HepG2 (cell line): ENCODE measurements at regions not wholly inside any gene's neighbourhood (a gene's known extent, or its start where the extent isn't known, plus 50 kb on each side); places are given as distances from the start of the nearest gene placed in this dataset.
"Not testable (repeated sequence)": the region's sequence is repeated elsewhere in the genome, so short reads cannot be mapped to it uniquely, and the experiment has no call there.

Experiments
- ATAC-seq: fragments of 200-7000 bp; cut with Tn5 transposase; 3 replicates; pipeline ENCODE4 v1.9.1; 2020; ENCODE audit warnings: mild to moderate bottlenecking, moderate library complexity
- BruUV-seq: library from RNA; stranded (reverse); fragments of 400-500 nt; replicated peaks from 2 replicates; lab custom pipeline; 2021; lab: Mats Ljungman, UMichigan
- CTCF ChIA-PET: fragments of 300-600 bp; formaldehyde crosslinking; extraction: SDS; loops from one replicate; lab custom pipeline; 2021; ENCODE audit warnings: low total read pairs, inconsistent platforms, low intra/inter-chr PET ratio; lab: Yijun Ruan, JAX
- POLR2A ChIA-PET: fragments of 350-600 bp; sonication (Branson Sonifier 250); formaldehyde crosslinking; loops from one replicate; lab custom pipeline; 2020; ENCODE audit warnings: antibody characterized with exemption, inconsistent platforms; lab: Yijun Ruan, JAX
- DNase-seq: peaks from one replicate; pipeline ENCODE4 v3.0.0-alpha.2; 2015; ENCODE audit warnings: low spot score
- FAIRE-seq: peaks from 3 replicates; lab custom pipeline; 2011; peaks lifted over from hg19 to GRCh38; lab: Jason Lieb, UNC
- H2AFZ ChIP-seq: one replicate; pipeline ENCODE4 v1.6.1; 2011; ENCODE audit warnings: low read length, inconsistent platforms
- H3K27ac ChIP-seq: fragments of 300-600 bp; 3 replicates; pipeline ENCODE4 v1.8.0; 2011; ENCODE audit warnings: mixed run types, mild to moderate bottlenecking, mixed read lengths, low read length, inconsistent platforms; ENCODE audit not compliant: insufficient read depth; ENCODE audit errors: extremely low read length
- H3K27me3 ChIP-seq, 2 experiments: fragments of 200-600 bp in 1 of 2; 2 replicates in 1 of 2; 3 replicates in 1 of 2; pipeline versions ENCODE4 v1.6.0 to v1.8.0; 2011; ENCODE audit warnings: low read length in 2 of 2, mild to moderate bottlenecking in 2 of 2, moderate library complexity in 2 of 2, inconsistent platforms in 1 of 2; ENCODE audit not compliant: insufficient read depth in 2 of 2, control insufficient read depth in 1 of 2
- H3K36me3 ChIP-seq, 2 experiments: fragments of 200-600 bp in 1 of 2; replicated peaks in 1 of 2; 2 replicates in 1 of 2; 3 replicates in 1 of 2; pipeline versions ENCODE4 v1.5.1 to v1.8.0; 2011; ENCODE audit warnings: low read length in 2 of 2, inconsistent platforms in 1 of 2; ENCODE audit not compliant: insufficient read depth in 2 of 2, control insufficient read depth in 1 of 2
- H3K4me1 ChIP-seq: 2 replicates; pipeline ENCODE4 v1.5.1; 2012; ENCODE audit warnings: low read length, inconsistent platforms; ENCODE audit not compliant: insufficient read depth
- H3K4me2 ChIP-seq: 2 replicates; pipeline ENCODE4 v1.6.0; 2011; ENCODE audit warnings: low read depth, low read length, inconsistent platforms
- H3K4me3 ChIP-seq, 3 experiments: fragments of 200-600 bp in 1 of 3; sonication (generic), shearing (Covaris generic) in 1 of 3; replicated peaks in 1 of 3; 2 replicates each; pipeline ENCODE4 v1.5.1; 2011 to 2016; ENCODE audit warnings: low read length in 3 of 3, inconsistent platforms in 2 of 3, low read depth in 2 of 3, mild to moderate bottlenecking in 2 of 3, control low read depth in 1 of 3, mixed read lengths in 1 of 3; ENCODE audit not compliant: insufficient read depth in 1 of 3
- H3K79me2 ChIP-seq: one replicate; pipeline ENCODE4 v1.6.1; 2011; ENCODE audit warnings: low read length, inconsistent platforms; ENCODE audit not compliant: insufficient read depth
- H3K9ac ChIP-seq: 2 replicates; pipeline ENCODE4 v1.6.0; 2011; ENCODE audit warnings: mild to moderate bottlenecking, low read depth, low read length, inconsistent platforms; ENCODE audit not compliant: insufficient read depth
- H3K9me3 ChIP-seq: 2 replicates; pipeline ENCODE4 v1.5.1; 2012; ENCODE audit warnings: mild to moderate bottlenecking, low read length
- H4K20me1 ChIP-seq: 2 replicates; pipeline ENCODE4 v1.6.0; 2011; ENCODE audit warnings: inconsistent platforms, mild to moderate bottlenecking, low read length, moderate library complexity; ENCODE audit not compliant: insufficient read depth
- ELF3 ChIP-seq: IDR thresholded peaks from 2 replicates; pipeline ENCODE4 v1.6.1; 2016; ENCODE audit warnings: missing genetic modification reagents, missing compliant biosample characterization
- MAFK ChIP-seq, 2 experiments: IDR thresholded peaks in 1 of 2; conservative IDR thresholded peaks in 1 of 2; 2 replicates each; pipeline ENCODE4 v1.6.1; 2011; ENCODE audit warnings: improper control_type of control experiment in 2 of 2, low read length in 2 of 2
- RFX3 ChIP-seq: IDR thresholded peaks from 2 replicates; pipeline ENCODE4 v1.6.1; 2016; ENCODE audit warnings: missing biosample characterization, missing genetic modification reagents
- WGBS: methylation state at CpG from one replicate; pipeline ENCODE4 v1.1.6; 2017; ENCODE audit warnings: low lambda C conversion rate; 5-methylcytosine and 5-hydroxymethylcytosine counted together
- in situ Hi-C: cut with HindIII; loops from 2 replicates; pipeline ENCODE4 v1.10.0; 2017; ENCODE audit warnings: low pct_unique_long_range_greater_than_20kb; ENCODE audit not compliant: extremely low pct_ligation_motif_present
- intact Hi-C: fragments of 100-400 bp; cut with micrococcal nuclease; formaldehyde crosslinking; loops from one replicate; pipeline ENCODE4 v1.10.0; 2022; ENCODE audit not compliant: unreplicated experiment

- H4K20me1 ChIP-seq, CTCF ChIA-PET, H3K9ac ChIP-seq, ATAC-seq, BruUV-seq, H3K27ac ChIP-seq, intact Hi-C loops, in situ Hi-C loops, H3K27me3 ChIP-seq, H3K79me2 ChIP-seq, H2AFZ ChIP-seq, H3K9me3 ChIP-seq, H3K4me3 ChIP-seq, FAIRE-seq, POLR2A ChIA-PET, H3K36me3 ChIP-seq, H3K4me1 ChIP-seq, DNase-seq, H3K4me2 ChIP-seq: not testable (repeated sequence)
- WGBS: 18% methylated on average over 3 of the region's 3 CpGs
Observed at GRCh38 chr3:130178835-130179234, 97.2 kb downstream of the ALG1L2 start.

GRCh38 chr3:130179353-130179970 lies 97.8 kb downstream of the ALG1L2 start:
- DNase-seq, BruUV-seq, H4K20me1 ChIP-seq: not testable (repeated sequence)
- TF ChIP-seq ELF3 (CRISPR knock-in tag): 0 out of 2 replicates have a peak, but pooled peaks have one; percentile 15
- 0 out of 4 replicates have a peak, but pooled peaks of 1 of the 2 experiments have one; percentile 8 for TF ChIP-seq MAFK (conservative IDR thresholded peaks at IDR 0.05 in 1 of 2, IDR thresholded peaks at IDR 0.05 in 1 of 2; ENCODE audit: low read length in 2 of 2)
- peak; percentile 36; the same call in 1 of the 2 replicates for TF ChIP-seq RFX3
- TF ChIP-seq, all 625 proteins: peak for 3; not testable (repeated sequence) for 622
- H3K36me3 ChIP-seq, POLR2A ChIA-PET, H3K79me2 ChIP-seq, in situ Hi-C loops, H3K9ac ChIP-seq, H3K27ac ChIP-seq, intact Hi-C loops, H2AFZ ChIP-seq, H3K27me3 ChIP-seq, H3K4me1 ChIP-seq, FAIRE-seq, H3K9me3 ChIP-seq, ATAC-seq, CTCF ChIA-PET: not testable (repeated sequence)
- H3K4me3 ChIP-seq: peak overlapping the region in 1 of 3 experiments; percentile 16; a peak in 1 of 6 replicates
- WGBS: 22% methylated on average over 8 of the region's 11 CpGs
- peak overlapping the region; percentile 43; the same call in 1 of the 2 replicates for H3K4me2 ChIP-seq

DNA sequence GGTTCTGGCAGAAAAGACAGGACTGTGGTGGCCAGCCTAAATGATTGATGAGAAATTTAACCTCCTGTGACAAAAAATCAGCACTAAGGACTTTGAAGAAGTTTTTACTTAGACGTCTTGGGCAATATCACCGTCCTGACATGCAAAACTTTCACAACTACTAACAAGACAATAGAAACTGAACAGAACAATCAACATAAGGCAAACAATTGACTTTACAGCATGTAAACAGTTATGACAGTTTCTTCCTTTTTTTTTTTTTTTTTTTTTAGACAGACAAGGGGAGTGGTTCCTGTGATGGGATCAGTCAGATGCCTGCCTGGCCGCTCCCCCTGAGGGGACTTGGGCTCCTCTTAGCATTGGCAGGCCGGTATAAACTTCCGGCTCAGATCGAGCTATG lies 100.8 kb downstream of the ALG1L2 start:
- DNase-seq, in situ Hi-C loops, H3K36me3 ChIP-seq, CTCF ChIA-PET, ATAC-seq, POLR2A ChIA-PET, H3K79me2 ChIP-seq, H3K27me3 ChIP-seq, H4K20me1 ChIP-seq, H3K9me3 ChIP-seq, intact Hi-C loops, H3K4me3 ChIP-seq, FAIRE-seq, BruUV-seq, H3K4me2 ChIP-seq, H3K4me1 ChIP-seq, H2AFZ ChIP-seq, H3K27ac ChIP-seq, H3K9ac ChIP-seq: not testable (repeated sequence)
- WGBS: 38% methylated on average over 6 of the region's 6 CpGs

GRCh38 chr3:130183689-130184088 lies 102.1 kb downstream of the ALG1L2 start:
- ATAC-seq, H3K36me3 ChIP-seq, H3K9ac ChIP-seq, in situ Hi-C loops, H3K4me3 ChIP-seq, H3K27ac ChIP-seq, CTCF ChIA-PET, H3K4me1 ChIP-seq, FAIRE-seq, H3K9me3 ChIP-seq, H3K27me3 ChIP-seq, BruUV-seq, intact Hi-C loops, H4K20me1 ChIP-seq, H2AFZ ChIP-seq, H3K4me2 ChIP-seq, POLR2A ChIA-PET, H3K79me2 ChIP-seq, DNase-seq: not testable (repeated sequence)
- WGBS: 5% methylated on average over 5 of the region's 5 CpGs
